ENCODE measurements at regions not wholly inside any gene's neighbourhood (a gene's known extent, or its start where the extent isn't known, plus 50 kb on each side); places are given as distances from the start of the nearest gene placed in this dataset.

- DNase-seq (ENCODE audit: low read depth) = no peak
- TF ChIP-seq, protein P1, sequence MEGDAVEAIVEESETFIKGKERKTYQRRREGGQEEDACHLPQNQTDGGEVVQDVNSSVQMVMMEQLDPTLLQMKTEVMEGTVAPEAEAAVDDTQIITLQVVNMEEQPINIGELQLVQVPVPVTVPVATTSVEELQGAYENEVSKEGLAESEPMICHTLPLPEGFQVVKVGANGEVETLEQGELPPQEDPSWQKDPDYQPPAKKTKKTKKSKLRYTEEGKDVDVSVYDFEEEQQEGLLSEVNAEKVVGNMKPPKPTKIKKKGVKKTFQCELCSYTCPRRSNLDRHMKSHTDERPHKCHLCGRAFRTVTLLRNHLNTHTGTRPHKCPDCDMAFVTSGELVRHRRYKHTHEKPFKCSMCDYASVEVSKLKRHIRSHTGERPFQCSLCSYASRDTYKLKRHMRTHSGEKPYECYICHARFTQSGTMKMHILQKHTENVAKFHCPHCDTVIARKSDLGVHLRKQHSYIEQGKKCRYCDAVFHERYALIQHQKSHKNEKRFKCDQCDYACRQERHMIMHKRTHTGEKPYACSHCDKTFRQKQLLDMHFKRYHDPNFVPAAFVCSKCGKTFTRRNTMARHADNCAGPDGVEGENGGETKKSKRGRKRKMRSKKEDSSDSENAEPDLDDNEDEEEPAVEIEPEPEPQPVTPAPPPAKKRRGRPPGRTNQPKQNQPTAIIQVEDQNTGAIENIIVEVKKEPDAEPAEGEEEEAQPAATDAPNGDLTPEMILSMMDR (IDR thresholded peaks at IDR 0.05; ENCODE audit: insufficient read depth, low read depth, low read length) = no peak
- H3K4me3 ChIP-seq (ENCODE audit: low read depth, low read length) = no peak overlapping the region
These were observed 257.8 kb downstream of the JRKL start for GRCh38 chr11:96647621-96648020.

GRCh38 chr11:96648991-96649390, 259.2 kb downstream of the JRKL start:
- H3K4me3 ChIP-seq (ENCODE audit: low read depth, low read length) = no peak overlapping the region
- TF ChIP-seq, protein P1 (IDR thresholded peaks at IDR 0.05; ENCODE audit: insufficient read depth, low read depth, low read length) = no peak
- DNase-seq (ENCODE audit: low read depth) = no peak

DNA sequence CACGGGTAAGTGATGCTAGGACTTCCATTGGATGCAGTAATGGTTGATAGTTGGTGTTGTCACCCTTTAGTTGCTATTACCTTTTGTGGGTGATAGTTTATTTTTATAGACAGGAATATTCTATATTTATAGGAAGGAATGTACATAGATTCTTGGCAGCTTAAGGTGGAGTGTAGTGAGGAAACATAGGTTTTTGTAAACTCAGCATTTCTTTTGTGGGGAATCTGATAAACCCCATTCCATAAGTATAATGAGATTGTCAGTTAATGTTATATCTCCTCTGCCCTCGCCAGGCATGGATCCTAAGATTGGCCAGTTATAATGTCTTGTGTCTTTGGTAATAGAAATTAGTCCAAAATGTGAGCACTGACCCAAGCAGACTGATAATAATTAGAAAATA, 262.7 kb downstream of the JRKL start:
- DNase-seq (ENCODE audit: low read depth) = no peak
- H3K4me3 ChIP-seq (ENCODE audit: low read depth, low read length) = no peak overlapping the region
- TF ChIP-seq, protein P1 (IDR thresholded peaks at IDR 0.05; ENCODE audit: insufficient read depth, low read depth, low read length) = no peak

GRCh38 chr11:96655474-96655873, 265.7 kb downstream of the JRKL start:
- DNase-seq (ENCODE audit: low read depth) = no peak
- TF ChIP-seq, protein P1 (IDR thresholded peaks at IDR 0.05; ENCODE audit: insufficient read depth, low read depth, low read length) = no peak

DNA sequence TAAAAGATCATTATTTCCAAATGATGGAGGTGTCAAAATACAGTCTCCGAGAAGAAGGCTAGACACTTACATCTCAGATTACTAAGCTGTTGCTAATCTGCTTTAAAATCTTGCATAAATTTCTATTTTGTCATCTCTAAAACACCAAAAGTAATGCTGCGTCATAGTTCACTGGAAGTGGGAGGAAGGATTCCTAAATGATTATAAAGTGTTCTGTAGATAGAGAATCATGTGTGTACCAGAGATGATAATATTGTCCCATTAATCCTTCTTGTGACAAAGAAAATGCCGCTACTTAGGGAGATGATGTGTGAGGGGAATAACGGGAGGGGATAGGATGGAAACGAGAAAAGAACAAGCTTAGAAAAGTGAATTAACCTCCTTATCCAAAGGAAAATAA, 268.6 kb downstream of the JRKL start:
- TF ChIP-seq, protein P1 (IDR thresholded peaks at IDR 0.05; ENCODE audit: insufficient read depth, low read depth, low read length) = no peak
- no peak overlapping the region for H3K4me3 ChIP-seq (ENCODE audit: low read depth, low read length)
- DNase-seq (ENCODE audit: low read depth) = no peak

More at GRCh38 chr11:96655474-96655873, 265.7 kb downstream of the JRKL start:
- no peak overlapping the region for H3K4me3 ChIP-seq (ENCODE audit: low read depth, low read length)

DNA sequence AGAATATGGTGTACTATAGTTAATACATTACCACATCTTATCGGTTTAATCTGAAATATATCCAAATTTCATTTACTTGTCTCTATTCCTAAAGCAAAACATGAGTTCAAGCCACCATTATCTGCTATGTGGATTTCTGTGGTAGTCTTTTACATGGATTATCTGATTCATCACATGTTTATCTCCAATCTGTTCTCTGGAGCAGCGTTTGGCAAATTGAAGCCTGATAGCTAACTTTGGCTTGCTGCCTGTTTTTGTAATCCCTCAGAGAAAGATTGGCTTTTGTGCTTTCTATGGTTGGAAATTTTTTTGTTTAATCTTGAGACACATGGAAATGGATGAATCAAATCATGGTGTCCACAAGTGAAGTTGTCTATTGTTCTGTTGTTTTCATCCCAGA, 274.3 kb downstream of the JRKL start:
- TF ChIP-seq, protein P1 (IDR thresholded peaks at IDR 0.05; ENCODE audit: insufficient read depth, low read depth, low read length) = no peak
- no peak for DNase-seq (ENCODE audit: low read depth)
- no peak overlapping the region for H3K4me3 ChIP-seq (ENCODE audit: low read depth, low read length)

Data from fibroblast of villous mesenchyme (primary cell).